Left lung (tissue), 4 donors: ENCODE measurements at regions not wholly inside any gene's neighbourhood (a gene's known extent, or its start where the extent isn't known, plus 50 kb on each side); places are given as distances from the start of the nearest gene placed in this dataset.

Source experiments
- ATAC-seq: fragments of 200-7000 bp; cut with Tn5 transposase; one replicate; pipeline ENCODE4 v1.9.1; 2020; ENCODE audit warnings: moderate library complexity
- DNase-seq, 4 donors: peaks; one replicate each; pipeline ENCODE4 v3.0.0-alpha.2; 2013 to 2020
- H3K27ac ChIP-seq, 2 donors: fragments of 200-600 bp; sonication (generic) in 1 of 2; one replicate each; pipeline versions ENCODE4 v1.5.0 to v1.8.0; 2020 to 2021
- H3K27me3 ChIP-seq, 2 donors: fragments of 200-600 bp; sonication (generic) in 1 of 2; one replicate each; pipeline versions ENCODE4 v1.5.0 to v1.8.0; 2020 to 2021
- H3K36me3 ChIP-seq, 2 donors: fragments of 200-600 bp; sonication (generic) in 1 of 2; one replicate each; pipeline versions ENCODE4 v1.5.0 to v1.8.0; 2020 to 2021
- H3K4me1 ChIP-seq, 2 donors: fragments of 200-600 bp; one replicate each; pipeline ENCODE4 v1.8.0; 2021
- H3K4me3 ChIP-seq, 2 donors: fragments of 200-600 bp; sonication (generic) in 1 of 2; one replicate each; pipeline versions ENCODE4 v1.5.0 to v1.8.0; 2020 to 2021; ENCODE audit warnings: mild to moderate bottlenecking in 1 of 2
- H3K9me3 ChIP-seq, 2 donors: fragments of 200-600 bp; sonication (generic) in 1 of 2; one replicate each; pipeline versions ENCODE4 v1.5.0 to v1.8.0; 2020 to 2021
- intact Hi-C, 2 donors: fragments of 100-400 bp; cut with DNase I; formaldehyde crosslinking; loops; one replicate each; pipeline versions ENCODE4 v1.11.2 to v1.14.2; 2022
- TF ChIP-seq, protein P1 (sequence below), 2 donors: fragments of 200-600 bp; sonication (generic) in 1 of 2; IDR thresholded peaks; one replicate each; pipeline versions ENCODE4 v1.5.0 to v1.8.0; 2021; ENCODE audit warnings: antibody characterized with exemption in 2 of 2
- donor health status: DM: no; HTN: yes; CAD: no.
- donor health status: DM: no; HTN: no; CAD: no.

DNA sequence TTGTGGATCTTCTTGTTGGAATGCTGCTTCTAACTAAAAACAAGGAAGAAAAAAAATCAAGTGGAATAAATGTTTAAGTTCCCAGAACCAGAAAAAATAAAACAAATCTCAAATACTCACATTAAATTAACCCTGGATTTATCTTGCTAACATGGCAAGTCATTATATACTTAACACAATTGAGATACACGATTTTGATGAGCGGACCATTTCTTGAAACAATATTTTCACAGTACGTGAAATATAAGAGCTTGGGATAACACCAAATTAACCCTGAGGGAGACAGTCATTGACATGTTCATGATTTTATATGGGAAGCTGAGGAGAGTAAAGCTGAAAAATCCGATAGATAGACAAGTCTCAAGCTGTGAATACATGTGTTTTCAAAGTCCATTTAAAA is 128.6 kb downstream of the PTCSC3 start:
- no peak overlapping the region for H3K27ac ChIP-seq
- intact Hi-C loops: no loop called here
- H3K4me1 ChIP-seq: no peaks in the 10 kb centered on the region
- H3K4me3 ChIP-seq: no peak overlapping the region
- H3K36me3 ChIP-seq: no peaks in the 10 kb centered on the region
- TF ChIP-seq, protein P1, sequence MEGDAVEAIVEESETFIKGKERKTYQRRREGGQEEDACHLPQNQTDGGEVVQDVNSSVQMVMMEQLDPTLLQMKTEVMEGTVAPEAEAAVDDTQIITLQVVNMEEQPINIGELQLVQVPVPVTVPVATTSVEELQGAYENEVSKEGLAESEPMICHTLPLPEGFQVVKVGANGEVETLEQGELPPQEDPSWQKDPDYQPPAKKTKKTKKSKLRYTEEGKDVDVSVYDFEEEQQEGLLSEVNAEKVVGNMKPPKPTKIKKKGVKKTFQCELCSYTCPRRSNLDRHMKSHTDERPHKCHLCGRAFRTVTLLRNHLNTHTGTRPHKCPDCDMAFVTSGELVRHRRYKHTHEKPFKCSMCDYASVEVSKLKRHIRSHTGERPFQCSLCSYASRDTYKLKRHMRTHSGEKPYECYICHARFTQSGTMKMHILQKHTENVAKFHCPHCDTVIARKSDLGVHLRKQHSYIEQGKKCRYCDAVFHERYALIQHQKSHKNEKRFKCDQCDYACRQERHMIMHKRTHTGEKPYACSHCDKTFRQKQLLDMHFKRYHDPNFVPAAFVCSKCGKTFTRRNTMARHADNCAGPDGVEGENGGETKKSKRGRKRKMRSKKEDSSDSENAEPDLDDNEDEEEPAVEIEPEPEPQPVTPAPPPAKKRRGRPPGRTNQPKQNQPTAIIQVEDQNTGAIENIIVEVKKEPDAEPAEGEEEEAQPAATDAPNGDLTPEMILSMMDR (IDR thresholded peaks at IDR 0.05): no peak
- no peaks in the 10 kb centered on the region for H3K27me3 ChIP-seq
- DNase-seq: no peak
- H3K9me3 ChIP-seq: no peaks in the 10 kb centered on the region
- no peak for ATAC-seq

DNA sequence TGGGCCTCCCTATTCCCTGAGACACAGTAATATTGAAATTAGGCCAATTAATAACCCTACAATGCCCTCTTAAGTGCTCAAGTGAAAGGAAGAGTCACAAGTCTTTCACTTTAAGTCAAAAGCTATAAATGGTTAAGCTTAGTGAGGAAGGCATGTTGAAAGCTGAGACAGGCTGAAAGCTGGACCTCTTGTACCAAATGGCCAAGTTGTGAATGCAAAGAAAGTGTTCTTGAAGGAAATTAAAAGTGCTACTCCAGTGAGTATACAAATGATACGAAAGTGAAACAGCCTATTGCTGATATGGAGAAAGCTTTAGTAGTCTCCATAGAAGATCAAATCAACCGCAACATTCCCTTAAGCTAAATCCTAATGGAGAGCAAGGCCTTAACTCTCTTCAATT is 140.8 kb downstream of the PTCSC3 start:
- H3K36me3 ChIP-seq: no peaks in the 10 kb centered on the region
- TF ChIP-seq, protein P1 (IDR thresholded peaks at IDR 0.05): no peak
- DNase-seq: peak in 1 of 4 donors; percentile 24
- no peaks in the 10 kb centered on the region for H3K9me3 ChIP-seq
- H3K27me3 ChIP-seq: no peaks in the 10 kb centered on the region
- intact Hi-C loops: no loop called here
- no peak overlapping the region for H3K27ac ChIP-seq
- peak; percentile 75 for ATAC-seq
- H3K4me3 ChIP-seq: no peak overlapping the region
- H3K4me1 ChIP-seq: no peaks in the 10 kb centered on the region

DNA sequence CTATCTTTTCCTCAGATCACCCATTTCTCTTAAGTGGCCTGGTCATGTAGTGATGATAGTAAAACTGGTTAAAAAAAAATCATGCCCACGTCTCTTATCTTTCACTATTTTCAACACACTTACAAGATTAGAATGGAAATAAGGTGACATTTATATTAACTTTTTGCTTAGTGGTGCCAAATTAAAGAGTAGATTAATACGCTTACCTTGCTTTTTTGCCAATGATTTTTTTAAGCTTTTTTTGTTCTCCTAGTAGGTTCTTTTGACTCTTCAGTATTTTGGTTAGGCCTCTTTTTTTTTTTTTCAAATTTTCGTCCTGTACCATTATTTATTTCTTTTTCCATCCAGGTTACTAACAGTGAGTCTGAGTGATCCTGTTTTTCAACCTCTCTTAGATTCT is 147.9 kb downstream of the PTCSC3 start:
- Histone ChIP-seq H3K9me3 (no peaks in the 10 kb centered on the region), H3K27me3 (no peaks in the 10 kb centered on the region), H3K36me3 (no peaks in the 10 kb centered on the region), H3K27ac (no peak overlapping the region), H3K4me1 (no peaks in the 10 kb centered on the region), H3K4me3 (no peak overlapping the region)
- intact Hi-C loops: no loop called here
- TF ChIP-seq, protein P1 (IDR thresholded peaks at IDR 0.05): no peak
- DNase-seq (no peak), ATAC-seq (no peak)

DNA sequence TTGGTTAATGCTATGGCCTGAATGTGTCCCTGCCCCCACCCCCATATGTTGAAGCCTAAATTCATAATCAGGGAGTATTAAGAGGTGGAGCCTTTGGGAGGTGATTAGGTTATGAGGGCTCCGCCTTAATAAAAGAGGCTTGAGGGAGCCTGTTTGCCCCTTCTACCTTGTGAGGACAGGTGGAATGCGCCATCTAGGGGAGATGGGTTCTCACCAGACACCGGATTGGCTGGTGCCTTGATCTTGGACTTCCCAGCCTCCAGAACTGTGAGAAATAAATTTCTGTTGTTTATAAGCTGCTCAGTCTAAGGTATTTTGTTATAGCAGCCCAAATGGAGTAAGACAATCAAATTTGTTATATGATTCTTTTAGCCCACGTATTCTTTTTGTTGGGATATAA is 148.3 kb downstream of the PTCSC3 start:
- TF ChIP-seq, protein P1 (IDR thresholded peaks at IDR 0.05): no peak
- intact Hi-C loops: no loop called here

DNA sequence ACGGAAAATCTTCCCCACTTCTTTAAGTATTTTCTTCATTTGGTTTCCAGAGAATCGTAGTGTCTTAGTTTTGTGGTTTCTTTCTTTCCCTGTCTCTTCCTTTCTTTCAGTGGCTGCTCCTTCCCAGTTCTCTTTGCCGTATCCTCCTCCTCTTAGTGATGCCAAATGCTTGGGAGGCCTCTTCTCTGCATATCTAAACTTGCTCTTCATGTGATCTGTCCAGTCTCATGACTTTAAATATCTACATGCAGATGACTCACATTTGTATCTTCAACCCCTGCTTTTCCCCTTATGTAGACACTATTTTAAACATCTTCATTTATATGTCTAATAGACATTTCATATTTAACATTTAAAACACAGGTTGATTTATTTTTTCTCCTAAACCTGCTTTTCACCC is 149.2 kb downstream of the PTCSC3 start:
- Histone ChIP-seq H3K27me3 (no peaks in the 10 kb centered on the region), H3K27ac (no peak overlapping the region), H3K4me3 (no peak overlapping the region), H3K4me1 (no peaks in the 10 kb centered on the region), H3K36me3 (no peaks in the 10 kb centered on the region), H3K9me3 (no peaks in the 10 kb centered on the region)
- ATAC-seq (no peak), DNase-seq (no peak)
- intact Hi-C loops: no loop called here
- TF ChIP-seq, protein P1 (IDR thresholded peaks at IDR 0.05): no peak

More for the DNA sequence above, 148.3 kb downstream of the PTCSC3 start:
- H3K27ac ChIP-seq: no peak overlapping the region
- H3K27me3 ChIP-seq: no peaks in the 10 kb centered on the region
- DNase-seq (no peak), ATAC-seq (no peak)
- H3K36me3 ChIP-seq: no peaks in the 10 kb centered on the region
- no peaks in the 10 kb centered on the region for H3K4me1 ChIP-seq
- no peak overlapping the region for H3K4me3 ChIP-seq
- H3K9me3 ChIP-seq: no peaks in the 10 kb centered on the region
